ENCODE measurements at regions not wholly inside any gene's neighbourhood (a gene's known extent, or its start where the extent isn't known, plus 50 kb on each side); places are given as distances from the start of the nearest gene placed in this dataset.

DNA sequence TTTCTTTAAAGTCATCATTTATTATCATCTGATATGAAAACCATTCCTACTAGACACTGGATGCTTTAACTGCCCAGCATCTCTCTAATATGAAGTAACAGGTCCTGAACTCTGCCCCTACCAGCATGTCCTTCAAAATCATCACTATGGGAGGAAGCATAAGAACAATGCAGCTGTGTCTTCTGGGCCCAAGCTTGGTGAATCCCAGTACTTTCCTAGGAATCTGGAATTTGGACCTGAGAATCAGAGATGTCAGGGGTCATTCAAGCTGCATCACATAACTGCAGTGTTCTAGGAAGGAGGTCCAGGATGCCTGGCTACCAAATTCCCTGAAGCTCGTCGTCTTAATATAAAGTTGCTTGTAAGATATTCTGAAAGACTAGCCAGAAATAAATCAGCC lies 182.7 kb downstream of the AHR start:
- no peak for TF ChIP-seq EP300 (IDR thresholded peaks at IDR 0.05)
- TF ChIP-seq, protein P1, sequence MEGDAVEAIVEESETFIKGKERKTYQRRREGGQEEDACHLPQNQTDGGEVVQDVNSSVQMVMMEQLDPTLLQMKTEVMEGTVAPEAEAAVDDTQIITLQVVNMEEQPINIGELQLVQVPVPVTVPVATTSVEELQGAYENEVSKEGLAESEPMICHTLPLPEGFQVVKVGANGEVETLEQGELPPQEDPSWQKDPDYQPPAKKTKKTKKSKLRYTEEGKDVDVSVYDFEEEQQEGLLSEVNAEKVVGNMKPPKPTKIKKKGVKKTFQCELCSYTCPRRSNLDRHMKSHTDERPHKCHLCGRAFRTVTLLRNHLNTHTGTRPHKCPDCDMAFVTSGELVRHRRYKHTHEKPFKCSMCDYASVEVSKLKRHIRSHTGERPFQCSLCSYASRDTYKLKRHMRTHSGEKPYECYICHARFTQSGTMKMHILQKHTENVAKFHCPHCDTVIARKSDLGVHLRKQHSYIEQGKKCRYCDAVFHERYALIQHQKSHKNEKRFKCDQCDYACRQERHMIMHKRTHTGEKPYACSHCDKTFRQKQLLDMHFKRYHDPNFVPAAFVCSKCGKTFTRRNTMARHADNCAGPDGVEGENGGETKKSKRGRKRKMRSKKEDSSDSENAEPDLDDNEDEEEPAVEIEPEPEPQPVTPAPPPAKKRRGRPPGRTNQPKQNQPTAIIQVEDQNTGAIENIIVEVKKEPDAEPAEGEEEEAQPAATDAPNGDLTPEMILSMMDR (IDR thresholded peaks at IDR 0.05), result no peak
- TF ChIP-seq POLR2A (IDR thresholded peaks at IDR 0.05), result no peak

Measured in tibial nerve (tissue), 4 donors.